Type B pancreatic cell (in vitro differentiated cells): ENCODE measurements at regions not wholly inside any gene's neighbourhood (a gene's known extent, or its start where the extent isn't known, plus 50 kb on each side); places are given as distances from the start of the nearest gene placed in this dataset.

Experiments
- DNase-seq: peaks from one replicate; pipeline ENCODE4 v3.0.0; 2021; ENCODE audit warnings: mixed read lengths; ENCODE audit not compliant: unreplicated experiment; ENCODE audit errors: extremely low spot score
- H3K27ac Mint-ChIP-seq: 2 replicates; pipeline ENCODE4 v1.8.0; 2021; ENCODE audit warnings: mild to moderate bottlenecking, mixed read lengths
- H3K27me3 Mint-ChIP-seq: 2 replicates; pipeline ENCODE4 v1.8.0; 2021; ENCODE audit warnings: mixed read lengths
- H3K36me3 Mint-ChIP-seq: 2 replicates; pipeline ENCODE4 v1.8.0; 2021; ENCODE audit warnings: mixed read lengths
- H3K4me1 Mint-ChIP-seq: one replicate; pipeline ENCODE4 v1.8.0; 2021; ENCODE audit warnings: mixed read lengths; ENCODE audit not compliant: unreplicated experiment
- H3K4me3 Mint-ChIP-seq: 2 replicates; pipeline ENCODE4 v1.8.0; 2021; ENCODE audit warnings: mild to moderate bottlenecking, mixed read lengths
- H3K9me3 Mint-ChIP-seq: 2 replicates; pipeline ENCODE4 v1.8.0; 2021; ENCODE audit warnings: mixed read lengths
- TF ChIP-seq, protein P1 (sequence below): fragments of 200-600 bp; sonication (generic); conservative IDR thresholded peaks from 2 replicates; pipeline ENCODE4 v1.5.0; 2021; ENCODE audit warnings: antibody characterized with exemption, mild to moderate bottlenecking

DNA sequence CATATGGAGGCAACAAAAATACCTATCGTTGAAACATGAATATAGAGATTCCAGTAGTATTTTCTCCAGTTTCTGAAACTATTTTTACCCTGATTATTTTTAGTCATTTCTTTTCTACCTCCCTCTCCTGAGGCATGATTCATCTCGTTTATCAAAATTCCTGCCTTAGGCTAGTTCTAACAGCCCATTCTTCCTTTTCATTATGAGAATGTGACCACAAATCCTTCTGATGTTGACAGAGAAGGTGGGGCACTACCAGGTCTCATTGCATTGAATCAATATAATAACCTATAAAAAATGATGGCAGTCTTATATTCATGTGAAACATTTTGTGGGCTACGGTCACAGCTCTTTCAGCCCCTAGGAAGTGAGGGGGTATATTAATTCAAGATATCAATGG is 406.5 kb upstream of the UBE2E3 start:
- H3K27ac Mint-ChIP-seq: no peak overlapping the region
- no peak for DNase-seq
- no peaks in the 10 kb centered on the region for H3K27me3 Mint-ChIP-seq
- H3K4me3 Mint-ChIP-seq: no peak overlapping the region
- no peaks in the 10 kb centered on the region for H3K4me1 Mint-ChIP-seq
- H3K9me3 Mint-ChIP-seq: no peaks in the 10 kb centered on the region
- H3K36me3 Mint-ChIP-seq: no peaks in the 10 kb centered on the region
- TF ChIP-seq, protein P1, sequence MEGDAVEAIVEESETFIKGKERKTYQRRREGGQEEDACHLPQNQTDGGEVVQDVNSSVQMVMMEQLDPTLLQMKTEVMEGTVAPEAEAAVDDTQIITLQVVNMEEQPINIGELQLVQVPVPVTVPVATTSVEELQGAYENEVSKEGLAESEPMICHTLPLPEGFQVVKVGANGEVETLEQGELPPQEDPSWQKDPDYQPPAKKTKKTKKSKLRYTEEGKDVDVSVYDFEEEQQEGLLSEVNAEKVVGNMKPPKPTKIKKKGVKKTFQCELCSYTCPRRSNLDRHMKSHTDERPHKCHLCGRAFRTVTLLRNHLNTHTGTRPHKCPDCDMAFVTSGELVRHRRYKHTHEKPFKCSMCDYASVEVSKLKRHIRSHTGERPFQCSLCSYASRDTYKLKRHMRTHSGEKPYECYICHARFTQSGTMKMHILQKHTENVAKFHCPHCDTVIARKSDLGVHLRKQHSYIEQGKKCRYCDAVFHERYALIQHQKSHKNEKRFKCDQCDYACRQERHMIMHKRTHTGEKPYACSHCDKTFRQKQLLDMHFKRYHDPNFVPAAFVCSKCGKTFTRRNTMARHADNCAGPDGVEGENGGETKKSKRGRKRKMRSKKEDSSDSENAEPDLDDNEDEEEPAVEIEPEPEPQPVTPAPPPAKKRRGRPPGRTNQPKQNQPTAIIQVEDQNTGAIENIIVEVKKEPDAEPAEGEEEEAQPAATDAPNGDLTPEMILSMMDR: no peak

DNA sequence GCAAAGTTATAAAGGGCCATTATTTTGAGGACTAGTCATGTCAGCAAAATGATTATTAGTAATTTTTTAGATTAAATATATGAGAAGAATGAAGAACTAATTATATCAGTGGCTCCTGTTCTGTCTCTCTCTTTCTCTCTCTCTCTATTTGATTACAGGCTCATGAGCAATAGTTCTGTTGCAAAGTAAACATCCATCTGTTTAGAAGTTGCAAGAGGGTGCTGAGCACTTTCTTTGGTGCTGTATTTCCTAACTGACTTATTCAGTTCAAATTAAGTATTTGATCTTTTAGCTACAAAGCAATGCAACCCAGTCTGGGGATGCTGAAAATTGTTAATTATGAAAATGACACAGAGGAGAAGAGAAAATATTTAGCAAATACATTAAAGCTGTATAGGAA is 408.1 kb upstream of the UBE2E3 start:
- no peaks in the 10 kb centered on the region for H3K36me3 Mint-ChIP-seq
- no peaks in the 10 kb centered on the region for H3K27me3 Mint-ChIP-seq
- no peak overlapping the region for H3K4me3 Mint-ChIP-seq
- H3K4me1 Mint-ChIP-seq: no peaks in the 10 kb centered on the region
- no peaks in the 10 kb centered on the region for H3K9me3 Mint-ChIP-seq
- no peak for DNase-seq
- TF ChIP-seq, protein P1: no peak
- no peak overlapping the region for H3K27ac Mint-ChIP-seq

DNA sequence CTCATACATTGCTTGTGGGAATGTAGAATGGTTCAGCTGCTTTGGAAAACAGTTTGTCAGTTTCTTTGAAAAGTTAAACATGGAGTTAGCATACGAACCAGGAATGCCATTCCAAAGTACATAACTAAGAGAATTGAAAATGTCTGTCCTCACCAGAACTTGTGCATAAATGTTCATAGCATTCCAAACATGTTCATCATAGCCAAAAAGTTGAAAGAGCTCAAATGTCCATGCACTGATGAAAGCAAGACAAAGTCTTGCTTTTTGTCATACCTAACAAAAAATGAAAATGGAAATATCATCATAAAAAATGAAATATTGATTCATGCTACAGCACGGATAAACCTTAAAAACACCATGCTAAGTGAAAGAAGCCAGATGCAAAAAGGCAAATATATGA is 408.8 kb upstream of the UBE2E3 start:
- H3K27ac Mint-ChIP-seq: no peak overlapping the region
- TF ChIP-seq, protein P1: no peak
- no peaks in the 10 kb centered on the region for H3K4me1 Mint-ChIP-seq
- no peak overlapping the region for H3K4me3 Mint-ChIP-seq
- DNase-seq: no peak
- no peaks in the 10 kb centered on the region for H3K27me3 Mint-ChIP-seq
- H3K36me3 Mint-ChIP-seq: no peaks in the 10 kb centered on the region
- H3K9me3 Mint-ChIP-seq: no peaks in the 10 kb centered on the region

DNA sequence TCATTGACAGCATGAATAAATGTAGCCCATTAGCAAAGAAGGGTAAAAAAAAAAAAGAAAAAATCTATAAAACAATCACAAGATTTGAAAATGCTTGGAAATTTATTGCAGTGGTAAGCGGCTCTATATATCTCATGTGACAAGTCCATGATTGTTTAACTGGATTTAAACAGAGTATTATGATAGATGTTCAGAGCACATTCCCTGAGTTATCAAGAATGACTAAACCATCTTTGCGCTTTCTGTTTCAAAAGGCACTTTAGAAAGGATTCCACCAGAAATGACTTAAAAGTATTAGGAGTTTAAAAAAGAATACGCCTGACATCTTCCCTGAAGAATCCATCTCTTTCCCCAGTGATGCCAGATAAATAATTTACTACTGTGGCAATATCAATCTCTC is 409.5 kb upstream of the UBE2E3 start:
- DNase-seq: no peak
- no peaks in the 10 kb centered on the region for H3K4me1 Mint-ChIP-seq
- H3K4me3 Mint-ChIP-seq: no peak overlapping the region
- no peak overlapping the region for H3K27ac Mint-ChIP-seq
- TF ChIP-seq, protein P1: no peak
- H3K9me3 Mint-ChIP-seq: no peaks in the 10 kb centered on the region
- no peaks in the 10 kb centered on the region for H3K36me3 Mint-ChIP-seq
- H3K27me3 Mint-ChIP-seq: no peaks in the 10 kb centered on the region

DNA sequence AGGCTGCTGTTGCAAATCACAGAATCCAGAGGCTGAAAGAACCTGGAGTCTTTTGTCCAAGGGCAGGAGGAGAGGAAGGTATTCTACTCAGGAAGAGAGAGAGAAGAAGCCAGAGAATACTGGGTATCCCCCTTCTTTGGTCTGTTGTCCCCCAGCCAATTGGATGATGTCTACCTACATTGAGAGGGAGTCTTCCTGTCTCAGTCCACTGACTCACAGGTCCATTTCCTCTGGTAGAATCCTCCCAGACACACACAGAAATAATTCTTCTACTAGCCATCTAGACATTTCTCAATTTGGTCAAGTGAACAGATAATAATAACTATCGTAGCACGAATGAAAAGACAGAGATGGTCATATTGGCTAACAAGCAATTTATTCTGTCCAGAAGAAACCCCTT is 416.4 kb upstream of the UBE2E3 start:
- Mint-ChIP-seq H3K36me3 (no peaks in the 10 kb centered on the region), H3K4me3 (no peak overlapping the region), H3K4me1 (peaks cover 5% of the 10 kb centered on the region), H3K27ac (no peak overlapping the region), H3K27me3 (no peaks in the 10 kb centered on the region), H3K9me3 (no peaks in the 10 kb centered on the region)
- TF ChIP-seq, protein P1: no peak
- no peak for DNase-seq

DNA sequence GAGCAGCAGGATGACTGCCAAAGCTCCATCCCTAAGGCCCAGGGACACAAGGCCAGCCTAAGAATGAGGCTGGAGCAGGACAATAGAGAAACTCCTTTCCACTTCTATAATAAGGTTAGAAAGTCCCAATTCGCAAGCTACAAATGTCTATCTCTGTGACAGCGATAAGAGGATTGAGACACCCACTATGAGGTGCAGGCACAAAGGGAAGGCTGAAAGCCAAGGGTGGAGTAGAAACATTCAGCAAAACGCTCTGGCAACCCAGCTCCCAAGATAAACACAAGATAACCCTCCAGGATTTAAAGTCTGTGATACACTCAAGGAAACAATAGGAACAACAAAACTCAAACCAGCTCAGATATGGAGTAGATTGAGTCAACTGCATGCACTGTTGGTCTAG is 418.0 kb upstream of the UBE2E3 start:
- no peak for DNase-seq
- H3K27ac Mint-ChIP-seq: no peak overlapping the region

More for the DNA sequence above, 418.0 kb upstream of the UBE2E3 start:
- Mint-ChIP-seq H3K4me1 (peaks cover 5% of the 10 kb centered on the region), H3K27me3 (no peaks in the 10 kb centered on the region), H3K36me3 (no peaks in the 10 kb centered on the region), H3K4me3 (no peak overlapping the region), H3K9me3 (no peaks in the 10 kb centered on the region)
- TF ChIP-seq, protein P1: no peak
